ENCODE measurements at regions not wholly inside any gene's neighbourhood (a gene's known extent, or its start where the extent isn't known, plus 50 kb on each side); places are given as distances from the start of the nearest gene placed in this dataset.
"Not testable (repeated sequence)": the region's sequence is repeated elsewhere in the genome, so short reads cannot be mapped to it uniquely, and the experiment has no call there.

DNA sequence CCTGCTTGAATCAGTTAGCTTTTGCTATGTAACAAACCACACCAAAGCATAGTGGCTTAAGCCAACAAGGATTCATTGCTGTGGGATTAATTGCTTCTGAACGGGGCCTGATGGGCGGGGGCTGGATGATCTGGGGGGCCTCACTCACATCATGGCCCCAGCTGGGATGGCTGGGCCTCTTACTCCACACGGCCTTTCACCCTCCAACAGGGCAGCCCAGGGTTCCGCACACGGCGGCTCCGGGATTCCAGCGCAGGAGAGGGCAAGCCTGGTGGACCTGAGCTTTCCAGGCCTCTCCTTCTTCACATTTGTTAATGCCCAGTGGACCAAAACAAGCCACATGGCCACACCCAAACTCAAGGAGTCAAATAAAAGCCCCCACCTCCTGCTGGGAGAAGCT, 86.3 kb upstream of the PHLPP1 start:
- no peak for DNase-seq (ENCODE audit: low spot score)

DNA sequence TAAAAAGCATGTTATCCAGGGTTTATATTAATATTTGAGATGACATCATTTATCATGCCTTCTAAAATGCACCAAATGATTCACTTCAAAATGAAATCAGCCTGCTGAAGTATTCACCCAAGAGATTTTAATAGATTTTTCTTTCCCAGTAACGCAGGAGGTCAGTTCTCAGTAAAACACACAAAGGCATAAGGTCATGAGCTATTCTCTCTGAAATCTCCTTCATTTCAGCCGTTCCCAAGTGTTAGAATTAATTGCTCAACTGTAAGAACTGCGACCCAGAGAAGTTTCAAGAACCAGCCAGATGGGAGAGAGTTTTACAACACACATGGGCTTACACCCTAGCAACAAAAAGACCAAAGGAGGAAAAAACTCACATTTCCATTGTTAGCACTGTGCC, 84.2 kb upstream of the PHLPP1 start:
- DNase-seq (ENCODE audit: low spot score) = no peak

DNA sequence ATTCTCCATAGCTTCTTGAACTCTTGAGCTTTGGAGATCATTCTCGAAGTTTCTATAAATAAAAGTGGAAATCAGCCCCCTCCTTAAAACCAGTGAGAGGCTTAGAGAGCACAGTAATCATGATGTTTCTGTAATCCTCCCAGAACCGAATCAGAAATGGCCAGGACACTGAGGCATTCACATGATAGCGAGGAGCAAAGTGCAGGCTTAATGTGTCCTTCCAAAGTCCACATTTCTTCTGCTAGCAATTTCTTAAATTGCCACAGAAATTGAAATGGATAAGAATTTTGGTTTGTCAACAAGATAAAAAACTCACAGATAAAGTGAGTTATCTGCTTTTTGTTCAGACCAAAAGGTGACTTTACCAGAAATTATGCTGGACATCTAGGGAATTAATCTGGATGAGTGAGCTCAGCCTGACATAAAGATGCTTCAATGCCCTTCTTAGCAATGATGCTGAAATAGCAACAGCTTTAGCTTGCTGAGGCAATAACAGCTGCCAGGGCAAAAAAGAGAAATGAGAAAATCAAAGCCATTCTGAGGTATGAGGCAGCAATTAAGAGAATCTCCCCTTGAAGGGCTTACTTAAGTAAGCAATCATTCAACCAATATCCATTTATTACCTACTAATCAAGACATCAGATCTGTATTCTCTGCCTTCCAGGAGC, 82.4 kb upstream of the PHLPP1 start:
- no peak for DNase-seq (ENCODE audit: low spot score)

DNA sequence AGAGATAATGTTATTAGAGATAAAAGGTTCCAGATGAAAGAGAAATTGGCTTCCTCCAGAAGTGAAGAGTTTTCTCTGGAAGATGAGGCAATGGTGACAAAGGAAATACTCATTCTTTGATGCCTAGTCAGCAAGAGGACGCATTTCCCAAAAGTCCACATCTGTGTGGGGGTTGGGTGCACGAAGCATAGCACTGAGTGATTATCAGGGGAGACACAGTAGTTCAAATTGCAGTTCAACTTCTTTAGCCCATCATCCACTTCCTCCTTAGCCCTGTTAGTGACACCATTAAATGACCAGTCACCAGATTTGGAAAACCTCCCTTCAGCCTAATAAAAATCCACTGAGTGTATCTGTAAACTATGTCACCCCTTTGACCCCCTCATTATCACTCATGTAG, 80.9 kb upstream of the PHLPP1 start:
- peak; percentile 42 for DNase-seq (ENCODE audit: low spot score)

DNA sequence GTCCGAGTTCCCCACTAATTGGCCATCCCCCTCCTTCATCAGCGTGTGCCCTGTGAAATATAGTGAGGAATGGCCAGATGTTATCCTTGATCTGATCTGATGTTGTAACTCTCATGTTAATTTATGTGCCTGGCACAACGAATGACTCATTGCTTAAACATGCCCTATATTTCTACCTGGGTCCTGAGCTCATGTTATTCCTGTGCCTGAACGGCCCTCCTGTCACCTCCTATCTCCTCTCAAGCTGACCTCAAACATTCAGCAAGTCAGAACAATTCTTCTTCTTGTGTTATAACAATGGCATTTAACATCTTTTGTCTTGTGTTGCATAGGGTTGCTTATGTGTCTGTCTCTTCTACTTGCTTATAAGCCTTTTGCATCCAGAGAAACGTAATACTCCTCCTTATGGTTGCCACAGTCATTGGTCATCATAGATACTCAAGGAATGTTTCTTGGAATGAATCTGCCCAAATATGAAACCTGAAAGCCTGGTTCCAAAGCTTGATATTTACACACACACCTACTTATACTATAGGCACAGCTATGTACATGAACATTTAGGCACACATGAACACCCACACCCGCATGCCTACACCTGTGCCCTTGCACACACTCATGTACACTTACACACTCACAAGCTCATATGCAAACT, 80.2 kb upstream of the PHLPP1 start:
- no peak for DNase-seq (ENCODE audit: low spot score)

DNA sequence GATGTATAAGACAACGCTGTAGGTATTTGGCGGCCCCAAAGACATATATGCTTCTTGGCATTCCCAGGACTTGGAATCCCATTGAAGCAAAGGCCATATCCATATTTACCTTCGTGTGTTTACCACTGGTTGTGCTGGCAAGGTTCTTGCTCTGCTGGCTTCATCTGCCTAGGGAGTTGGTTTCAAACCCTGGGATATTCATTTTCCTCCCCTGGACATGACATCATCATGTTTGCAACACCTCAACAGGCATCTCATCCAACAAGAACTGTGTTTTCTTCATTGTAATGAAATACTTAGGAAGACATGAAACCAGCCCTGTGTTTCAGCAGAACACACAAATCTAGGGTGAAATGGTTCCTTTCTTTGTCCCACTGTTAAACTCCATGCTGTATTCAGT, 77.9 kb upstream of the PHLPP1 start:
- no peak for DNase-seq (ENCODE audit: low spot score)

DNA sequence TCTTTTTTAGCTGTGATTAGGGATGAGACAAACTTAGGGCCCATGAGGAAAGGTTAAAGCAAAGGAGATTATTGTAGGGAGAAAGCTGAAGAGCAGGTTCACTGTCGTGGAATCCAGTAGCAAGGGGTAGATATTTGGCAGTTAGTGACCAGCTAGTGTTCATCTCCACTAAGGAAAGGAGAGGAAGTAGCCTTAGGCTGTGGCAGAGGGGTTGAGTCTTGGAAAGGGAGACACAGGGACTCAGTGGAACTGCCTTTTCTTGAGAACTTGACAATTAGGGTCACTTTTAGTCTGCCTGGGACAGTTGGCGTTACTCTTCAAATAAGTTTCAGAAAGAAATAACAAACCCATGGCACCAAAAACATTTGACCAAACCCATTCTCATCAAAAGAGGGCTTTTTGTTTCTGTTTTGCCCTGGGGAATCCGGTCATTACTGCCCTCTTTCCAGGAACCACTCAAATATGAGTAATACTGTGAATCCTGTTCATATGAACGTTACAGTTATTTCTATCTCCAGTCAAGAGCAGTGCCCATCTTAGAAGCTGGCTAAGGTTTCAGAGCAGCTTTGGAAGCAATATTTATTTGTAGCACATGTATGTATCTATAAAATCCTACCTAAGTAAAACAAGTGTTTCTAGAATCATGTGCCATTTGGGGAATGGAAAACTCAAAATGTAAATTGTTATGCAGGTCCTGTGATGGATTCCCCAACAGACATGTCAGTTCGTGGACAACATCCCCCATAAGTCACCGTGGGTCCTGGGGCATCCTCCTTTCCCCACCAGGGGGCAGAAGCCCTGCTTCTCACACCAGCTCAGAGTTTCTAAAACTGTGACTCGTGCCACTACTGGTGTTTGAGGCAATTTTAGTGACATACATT, 77.3 kb upstream of the PHLPP1 start:
- no peak for DNase-seq (ENCODE audit: low spot score)

DNA sequence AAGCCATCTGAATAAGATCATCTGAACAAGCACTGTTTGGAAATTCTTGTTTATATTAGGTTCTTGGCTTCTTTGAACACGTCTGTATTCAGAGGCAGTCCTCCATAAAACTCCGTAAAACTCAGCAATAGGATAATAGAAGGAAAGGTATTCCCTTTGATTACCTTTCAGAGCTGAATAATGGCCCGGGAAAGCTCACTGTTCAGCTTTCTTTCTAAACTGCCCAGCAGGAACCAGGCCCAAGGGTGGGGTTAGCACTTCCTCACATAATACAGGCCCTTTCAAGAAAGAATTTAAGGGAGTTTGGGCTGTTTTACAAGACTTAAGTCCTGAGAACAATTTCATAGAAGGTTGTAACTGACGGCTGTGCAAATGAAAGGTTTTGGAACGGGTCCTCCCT, 72.2 kb upstream of the PHLPP1 start:
- DNase-seq (ENCODE audit: low spot score) = no peak

DNA sequence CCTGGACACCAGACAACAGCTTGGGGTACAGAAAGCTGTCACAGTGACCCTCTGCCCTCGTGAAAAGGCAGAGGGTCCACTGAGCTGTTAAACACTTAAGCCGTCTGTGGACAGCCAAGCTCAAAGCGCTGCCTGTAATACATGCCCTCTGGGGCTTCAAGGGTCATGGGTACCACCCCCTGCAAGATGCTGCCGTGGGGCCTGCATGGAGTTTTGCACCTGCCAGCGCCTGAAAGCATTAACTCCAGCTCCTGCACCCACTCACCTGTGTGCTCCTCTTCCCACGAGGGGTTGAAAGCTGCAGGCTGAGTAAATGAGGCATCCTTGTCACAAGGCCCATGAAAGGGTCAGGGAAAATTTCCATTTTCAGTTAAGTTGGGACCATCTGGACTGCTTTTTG, 70.6 kb upstream of the PHLPP1 start:
- no peak for DNase-seq (ENCODE audit: low spot score)

DNA sequence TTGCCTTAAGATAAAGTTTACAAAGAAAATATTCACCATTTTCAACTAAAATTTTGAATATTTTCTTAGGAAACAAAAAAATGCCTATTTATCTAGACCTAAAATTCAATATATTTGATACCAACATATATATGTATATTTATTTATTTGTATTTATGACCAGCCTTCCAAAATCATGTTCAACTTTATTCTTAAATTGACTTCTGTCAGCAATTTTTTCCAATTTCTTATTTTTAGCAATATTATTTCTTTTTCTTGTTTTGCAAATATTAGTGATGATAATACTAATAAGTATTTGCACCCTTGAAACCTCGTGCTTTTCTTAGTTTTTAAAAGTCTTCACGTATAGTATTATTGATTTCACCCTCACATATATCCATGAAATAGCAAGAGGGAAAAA, 68.2 kb upstream of the PHLPP1 start:
- DNase-seq (ENCODE audit: low spot score) = no peak

DNA sequence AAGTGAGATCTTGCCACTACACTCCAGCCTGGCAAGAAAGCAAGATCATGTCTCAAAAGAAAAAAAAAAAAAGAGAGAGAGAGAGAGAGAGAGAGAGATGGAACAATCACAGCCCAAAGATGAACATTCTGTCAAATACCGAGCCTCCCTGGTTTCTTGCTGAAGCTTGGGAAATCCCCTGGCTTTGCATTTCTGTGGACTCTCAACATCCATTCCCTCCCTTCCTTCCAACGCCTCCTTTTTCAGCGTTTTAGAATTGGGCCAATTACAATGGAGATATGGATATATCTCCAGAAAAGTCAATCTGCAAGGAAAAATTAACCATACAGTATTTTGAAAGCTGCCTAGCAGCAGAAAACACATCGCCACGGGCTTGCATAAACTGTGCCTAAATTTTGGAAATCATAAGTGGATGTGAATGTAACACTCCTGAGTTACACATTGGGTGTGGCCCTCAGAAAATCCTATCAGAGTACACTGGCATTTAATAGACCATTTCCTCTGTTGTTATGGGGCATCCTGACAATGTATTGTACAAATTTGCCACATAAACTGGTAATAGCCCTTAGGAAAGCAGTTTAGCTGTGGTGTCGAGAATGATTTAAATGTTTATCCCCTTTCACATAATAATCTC, 67.2 kb upstream of the PHLPP1 start:
- DNase-seq (ENCODE audit: low spot score) = no peak

DNA sequence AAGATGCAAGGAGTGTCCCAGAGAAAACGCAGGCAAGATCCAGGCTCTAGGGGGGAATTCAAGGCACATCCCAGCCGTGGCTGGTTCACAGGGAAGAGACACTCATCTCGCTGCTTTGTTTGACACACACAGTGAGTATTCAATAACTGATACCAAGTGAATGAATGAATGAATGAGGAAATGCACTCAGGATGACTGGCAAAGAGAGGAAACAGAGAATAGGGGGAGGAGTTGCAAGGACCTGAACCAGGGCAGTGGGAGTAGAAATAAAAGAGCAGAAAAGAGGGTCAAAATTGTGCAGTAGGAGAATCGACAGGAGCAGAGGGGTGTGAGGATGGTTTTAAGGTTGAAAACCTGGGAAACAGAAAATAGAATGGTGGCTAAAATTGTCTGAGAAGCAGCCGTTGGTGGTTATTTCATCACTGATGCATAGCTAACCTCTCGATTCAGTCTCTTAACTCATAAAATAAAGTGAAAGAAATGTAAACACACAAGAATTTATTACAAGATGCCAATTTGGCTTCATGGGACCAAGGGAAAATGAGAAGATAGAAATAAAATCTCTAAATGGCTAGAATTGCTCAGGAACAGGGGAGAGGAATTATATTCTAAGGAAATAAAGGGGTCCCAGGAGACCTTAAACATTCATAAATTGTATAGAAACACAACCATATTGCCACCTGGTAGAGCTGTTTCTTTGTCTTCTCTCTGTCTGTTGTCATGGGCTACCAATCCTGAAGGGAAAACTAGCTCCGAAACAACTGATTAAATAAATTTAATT, 63.9 kb upstream of the PHLPP1 start:
- DNase-seq (ENCODE audit: low spot score) = no peak

DNA sequence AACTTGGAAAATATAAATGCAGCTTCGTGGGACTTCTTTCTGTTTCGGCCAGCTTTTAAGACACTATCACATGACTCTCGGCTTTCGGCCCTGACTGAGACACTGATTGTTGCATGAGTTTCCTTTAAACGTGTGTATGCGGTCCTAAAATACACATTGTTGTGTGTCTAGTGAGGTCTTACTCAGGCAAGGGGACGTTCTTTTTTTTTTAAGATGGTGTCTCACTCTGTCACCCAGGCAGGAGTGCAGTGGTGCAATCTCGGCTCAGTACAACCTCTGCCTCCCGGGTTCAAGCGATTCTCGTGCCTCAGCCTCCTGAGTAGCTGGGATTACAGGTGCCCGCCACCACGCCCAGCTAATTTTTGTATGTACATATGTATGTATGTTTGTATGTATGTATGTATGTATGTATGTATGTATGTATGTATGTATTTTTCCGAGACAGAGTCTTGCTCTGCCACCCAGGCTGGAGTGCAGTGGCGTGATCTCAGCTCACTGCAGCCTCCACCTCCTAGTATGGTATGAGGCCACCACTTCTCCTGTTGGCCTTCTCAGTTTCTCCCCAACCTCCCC, 63.2 kb upstream of the PHLPP1 start:
- DNase-seq (ENCODE audit: low spot score) = not testable (repeated sequence)

DNA sequence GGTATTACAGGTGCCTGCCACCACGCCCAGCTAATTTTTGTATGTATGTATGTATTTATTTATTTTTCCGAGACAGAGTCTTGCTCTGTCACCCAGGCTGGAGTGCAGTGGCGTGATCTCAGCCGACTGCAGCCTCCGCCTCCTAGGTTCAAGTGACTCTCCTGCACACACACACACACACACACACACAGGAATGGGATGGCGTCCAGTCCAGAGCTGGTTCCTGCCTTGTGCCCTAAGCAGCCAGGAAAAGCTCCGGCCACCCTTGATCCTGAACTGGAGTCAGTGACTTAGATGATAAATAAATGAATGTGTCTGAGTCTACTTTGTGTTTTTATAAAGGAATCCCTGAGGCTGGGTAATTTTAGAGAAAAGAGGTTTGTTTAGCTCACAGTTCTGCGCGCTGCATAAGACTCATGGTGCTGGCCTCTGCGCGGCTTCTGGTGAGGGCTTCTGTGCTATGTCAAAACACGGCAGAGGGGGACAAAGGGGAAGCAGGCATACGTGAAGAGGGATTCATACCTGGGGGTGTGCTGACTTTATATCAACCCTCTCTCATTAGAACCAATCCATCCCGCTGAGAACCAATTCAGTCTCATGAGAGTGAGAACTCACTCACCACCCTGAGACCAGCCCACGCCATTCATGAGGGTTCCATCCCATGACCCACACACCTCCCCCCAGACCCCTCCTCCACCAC, 59.7 kb upstream of the PHLPP1 start:
- DNase-seq (ENCODE audit: low spot score) = no peak

DNA sequence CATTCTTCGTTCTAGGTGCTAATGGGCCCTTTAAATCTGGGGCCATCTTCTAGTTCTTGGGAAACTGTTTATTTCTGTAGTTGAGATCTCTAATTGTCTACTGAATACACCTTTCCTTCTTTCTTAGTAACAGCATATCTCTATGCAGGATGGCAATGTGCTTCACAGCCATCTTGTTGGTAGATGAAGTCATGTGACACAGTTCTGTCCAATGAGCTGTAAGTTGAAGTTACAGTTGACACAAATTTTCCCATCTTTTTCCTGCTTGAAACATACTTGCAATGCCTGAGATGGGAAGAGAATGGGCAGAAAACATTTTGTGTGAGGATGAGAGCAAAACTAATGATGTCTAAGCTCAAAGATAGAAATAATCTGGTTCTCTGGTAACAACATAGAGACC, 57.3 kb upstream of the PHLPP1 start:
- no peak for DNase-seq (ENCODE audit: low spot score)

DNA sequence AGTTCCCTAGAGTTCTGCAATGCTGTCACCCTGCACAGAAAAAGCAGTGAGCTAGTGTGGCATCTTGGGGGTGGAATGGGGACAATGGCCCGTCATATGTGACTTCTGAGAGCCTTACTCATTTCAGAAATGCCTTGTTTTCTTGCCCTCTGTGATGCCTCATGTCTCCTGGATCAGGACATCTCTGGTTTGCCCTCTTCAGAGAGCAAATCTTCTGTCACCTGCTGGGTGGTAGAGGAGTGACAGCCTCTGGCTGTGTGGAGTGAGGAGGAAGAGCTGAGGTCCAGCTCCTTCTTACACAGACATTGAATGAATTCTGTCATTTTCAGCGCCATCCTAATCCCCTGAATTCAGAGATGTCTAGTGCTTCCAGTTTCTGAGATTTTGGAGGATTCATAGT, 55.6 kb upstream of the PHLPP1 start:
- DNase-seq (ENCODE audit: low spot score) = no peak

DNA sequence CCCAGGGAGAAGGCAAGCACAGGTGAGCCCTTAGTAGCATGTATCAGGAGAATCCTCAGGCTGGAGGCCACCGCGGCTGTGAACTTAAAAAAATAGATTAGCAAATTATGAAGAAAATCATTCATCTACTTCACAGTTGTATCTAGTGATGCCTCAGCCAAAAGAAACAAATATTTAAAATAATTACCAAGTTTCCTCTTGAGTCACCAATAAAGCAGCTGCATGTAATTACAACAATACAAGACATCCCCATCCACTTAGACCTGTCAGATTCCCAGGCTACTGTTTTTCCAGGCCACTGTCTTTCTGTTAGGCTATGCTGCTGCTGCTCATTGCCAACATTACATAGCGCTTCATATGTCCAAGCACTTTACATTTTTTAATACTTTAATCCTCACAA, 54.6 kb upstream of the PHLPP1 start:
- DNase-seq (ENCODE audit: low spot score) = no peak

DNA sequence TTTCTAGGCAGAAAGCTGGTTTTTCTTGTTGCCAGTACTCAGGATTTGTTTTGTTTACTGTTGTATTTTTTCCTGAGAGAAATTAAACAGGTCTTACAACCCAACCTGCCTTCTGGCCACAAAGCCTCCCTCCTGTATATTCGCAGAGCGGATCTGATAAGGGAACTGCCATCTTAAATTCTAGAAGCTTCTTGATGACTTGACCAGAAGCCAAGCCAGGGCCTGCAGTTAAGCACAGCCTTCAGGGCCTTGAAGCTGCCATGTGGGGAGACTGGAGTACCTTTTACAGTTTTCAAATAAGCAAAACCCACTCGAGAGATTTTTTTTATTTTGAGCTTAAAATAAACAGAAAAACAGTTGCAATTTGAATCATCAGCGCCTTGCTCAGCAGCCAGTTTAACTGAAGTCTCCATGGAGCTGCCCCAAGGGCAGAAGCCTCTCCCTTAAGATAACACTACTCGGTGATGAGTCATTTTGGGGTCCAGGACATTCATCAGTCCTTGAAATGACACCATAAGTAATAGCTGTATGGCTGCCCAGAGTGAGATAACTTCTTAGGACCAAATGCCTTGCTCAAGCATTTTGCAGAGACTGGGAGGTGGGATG, 51.5 kb upstream of the PHLPP1 start:
- DNase-seq (ENCODE audit: low spot score) = peak; percentile 18

DNA sequence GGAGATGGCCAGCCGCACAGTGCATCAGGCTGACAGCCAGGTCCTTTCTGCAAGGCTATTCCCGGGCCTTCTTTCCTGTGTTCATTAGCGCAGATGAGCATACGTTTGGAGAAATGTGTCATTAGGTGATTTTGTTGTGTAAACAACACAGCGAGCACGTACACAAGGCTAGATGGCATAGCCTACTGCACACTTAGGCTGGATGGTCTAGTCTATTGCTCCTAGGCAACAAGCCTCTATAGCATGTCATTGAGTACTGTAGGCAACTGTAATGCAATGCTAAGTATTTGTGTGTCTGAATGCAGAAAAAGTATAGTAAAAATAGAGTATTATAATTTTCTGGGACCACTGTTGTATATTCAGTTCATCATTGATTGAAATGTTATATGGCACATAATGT, 50.9 kb upstream of the PHLPP1 start:
- DNase-seq (ENCODE audit: low spot score) = no peak

DNA sequence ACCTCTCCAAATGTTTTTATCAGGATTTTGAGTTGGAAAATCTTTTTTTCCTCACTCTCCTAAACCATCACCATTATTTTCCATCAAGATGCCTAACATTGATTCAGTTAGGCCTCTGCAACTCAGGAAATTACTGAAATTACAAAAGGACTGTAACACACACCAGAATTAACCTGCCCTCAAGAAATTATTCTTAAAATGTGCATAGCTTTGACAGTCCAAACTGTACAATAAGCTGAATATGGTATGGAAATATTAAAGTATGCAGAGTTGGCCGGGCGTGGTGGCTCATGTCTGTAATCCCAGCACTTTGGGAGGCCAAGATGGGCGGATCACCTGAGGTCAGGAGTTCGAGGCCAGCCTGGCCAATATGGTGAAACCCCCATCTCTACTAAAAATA, 50.2 kb upstream of the PHLPP1 start:
- no peak for DNase-seq (ENCODE audit: low spot score)

All from GM03348 (cell line).